Stimulated activated CD4-positive, alpha-beta T cell treated with anti-CD3 and anti-CD28 coated beads, Interleukin-1b, Interleukin-23, amount 100 ng/mL, for 1 hour (primary cell): ENCODE measurements at regions not wholly inside any gene's neighbourhood (a gene's known extent, or its start where the extent isn't known, plus 50 kb on each side); places are given as distances from the start of the nearest gene placed in this dataset.

Experiments
- DNase-seq, 2 donors: peaks; one replicate each; pipeline ENCODE4 v3.0.0-alpha.2; 2020; ENCODE audit warnings: low read depth in 2 of 2

DNA sequence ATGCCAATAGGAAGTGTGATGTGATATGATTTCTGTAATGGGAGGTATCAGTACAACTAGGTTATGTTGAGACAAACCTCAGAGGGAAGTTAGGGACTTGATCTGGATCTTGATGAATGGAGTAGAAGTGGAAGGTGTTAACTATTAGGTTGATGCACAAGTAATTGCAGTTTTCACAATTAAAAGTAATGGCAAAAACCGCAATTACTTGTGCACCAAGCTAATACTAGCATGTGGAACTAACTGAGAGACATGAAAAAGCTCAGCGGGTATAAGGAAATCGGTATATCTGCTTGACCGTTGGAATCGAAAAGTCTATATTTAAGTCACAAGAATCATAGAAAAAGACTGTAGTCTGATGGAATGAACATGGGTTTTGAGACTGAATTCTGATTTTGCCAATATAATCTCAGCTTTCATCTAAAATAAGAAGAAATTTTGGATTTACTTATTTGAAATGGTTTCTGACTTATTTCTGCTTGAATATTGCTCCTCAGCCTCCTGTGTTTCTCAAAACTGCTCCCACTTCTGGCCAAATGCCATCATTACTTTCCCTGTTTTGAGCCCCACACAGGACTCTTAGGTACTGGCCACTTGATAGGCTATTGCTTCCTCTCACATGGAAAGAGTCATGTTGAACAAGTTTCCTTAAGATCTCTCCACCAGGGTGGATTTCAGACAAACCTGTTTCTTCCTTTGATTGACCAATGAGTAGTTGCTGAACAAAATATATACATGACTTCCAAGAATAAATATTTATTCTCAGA is 271.5 kb upstream of the COL8A1 start:
- DNase-seq = no peak

DNA sequence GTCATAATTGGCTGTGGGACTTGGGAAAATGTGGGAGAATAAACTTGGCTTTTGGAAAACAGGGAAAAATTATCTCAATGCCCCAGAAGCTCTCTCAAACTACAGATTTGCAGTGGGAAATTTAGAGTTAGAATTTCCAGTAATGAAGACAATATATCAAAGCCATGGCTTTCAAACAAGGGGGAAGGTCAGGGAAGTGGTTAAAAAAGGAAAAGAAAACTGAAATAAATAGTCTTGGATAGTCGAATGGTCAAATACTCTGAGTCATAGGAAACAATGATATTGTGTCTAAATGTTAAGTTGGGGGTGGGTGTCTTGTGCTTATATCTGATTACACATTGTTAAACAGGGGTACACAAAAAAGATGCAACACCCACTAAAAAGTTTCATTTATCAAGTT is 272.4 kb upstream of the COL8A1 start:
- DNase-seq = no peak

DNA sequence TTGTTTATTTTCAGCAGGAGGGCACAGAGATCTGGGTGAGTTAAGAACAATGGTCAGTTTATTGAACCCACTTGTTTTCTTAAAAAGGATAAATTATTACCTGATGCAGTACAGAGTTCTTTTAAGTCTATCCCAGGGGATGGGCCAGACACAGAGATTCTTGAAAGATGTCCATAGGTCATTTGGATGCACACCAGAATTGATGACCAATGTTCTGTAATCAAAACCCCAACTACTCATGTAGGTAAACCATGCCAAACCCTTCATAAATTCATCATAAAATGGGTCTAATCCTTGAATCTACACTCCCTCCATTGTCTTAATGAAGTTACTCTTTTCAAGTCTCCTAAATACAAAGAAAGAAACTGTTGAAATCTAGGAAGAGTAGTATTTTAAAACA is 273.0 kb upstream of the COL8A1 start:
- DNase-seq = no peak

DNA sequence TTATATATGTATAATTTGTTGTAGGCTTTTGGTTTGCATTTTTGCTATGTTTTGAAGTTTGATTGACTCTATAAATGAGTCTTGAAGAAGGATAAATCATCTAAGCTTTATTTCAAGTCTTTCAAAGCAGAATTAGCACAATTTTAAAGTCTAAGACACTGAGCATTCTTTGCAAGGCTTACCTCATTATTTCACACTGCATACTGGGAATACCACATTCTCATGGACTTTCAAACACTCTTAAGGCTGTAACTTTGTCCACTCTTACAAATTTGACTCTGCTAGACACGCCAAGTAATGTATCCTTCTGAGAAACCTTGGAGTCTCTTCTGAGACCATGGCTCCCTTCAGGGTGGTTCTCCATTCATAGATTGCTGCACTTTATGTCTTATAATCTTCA is 281.3 kb upstream of the COL8A1 start:
- no peak for DNase-seq

DNA sequence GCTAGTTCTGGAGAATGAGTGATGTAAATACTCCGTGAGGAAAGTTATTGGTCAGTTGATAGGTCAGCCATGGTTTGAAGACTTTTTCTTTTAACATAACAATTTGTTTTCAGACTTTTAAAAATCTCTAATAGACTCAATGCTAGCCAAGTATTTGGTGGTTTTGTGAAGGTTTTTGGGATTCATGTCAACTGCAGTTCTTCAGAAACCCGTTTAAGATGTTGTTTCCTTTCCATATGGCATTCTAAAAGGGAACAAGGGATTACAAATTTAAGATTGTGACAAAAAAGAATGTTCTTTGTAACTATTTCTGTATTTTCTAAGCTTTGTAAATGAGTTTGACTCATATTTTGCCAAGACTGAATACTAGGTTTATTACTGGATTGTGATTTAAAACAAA is 281.7 kb upstream of the COL8A1 start:
- no peak for DNase-seq

DNA sequence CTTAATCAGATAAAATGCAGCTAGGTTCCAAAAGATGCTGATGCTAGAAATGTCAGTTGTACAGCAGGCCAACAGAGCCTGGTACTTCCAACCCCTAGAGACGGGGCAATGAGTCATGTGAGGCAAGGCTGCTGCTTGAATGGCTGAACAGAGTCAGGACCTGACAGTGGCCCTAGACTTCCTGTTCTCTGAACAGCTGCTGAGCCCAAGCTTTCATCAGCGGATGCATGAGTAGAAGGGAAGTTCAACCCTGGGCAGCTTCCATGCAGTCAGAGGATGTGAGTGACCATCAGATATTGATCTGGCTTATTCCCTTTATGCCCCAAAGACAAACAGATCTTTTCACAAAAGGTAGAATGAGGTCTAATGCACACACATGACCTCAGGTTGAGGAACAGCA is 282.9 kb upstream of the COL8A1 start:
- no peak for DNase-seq

DNA sequence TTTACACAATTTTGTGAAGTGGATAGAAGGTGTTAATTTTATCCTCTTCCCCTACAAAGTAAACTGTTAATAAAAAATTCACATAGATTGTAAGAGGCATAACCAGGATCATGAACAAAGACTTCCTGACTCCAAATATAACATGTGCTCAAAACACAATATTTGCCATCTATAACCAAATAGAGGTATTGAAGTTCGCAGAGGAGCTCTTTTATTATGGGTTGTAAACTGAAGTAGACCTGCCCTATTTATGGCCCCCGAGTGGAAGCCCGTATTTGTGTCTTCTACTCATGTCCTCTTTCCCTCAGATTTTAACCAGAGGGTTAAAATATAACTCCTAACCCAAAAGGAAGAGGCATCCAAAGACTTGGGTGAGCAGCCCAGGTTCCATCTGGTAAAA is 285.6 kb upstream of the COL8A1 start:
- DNase-seq = no peak

DNA sequence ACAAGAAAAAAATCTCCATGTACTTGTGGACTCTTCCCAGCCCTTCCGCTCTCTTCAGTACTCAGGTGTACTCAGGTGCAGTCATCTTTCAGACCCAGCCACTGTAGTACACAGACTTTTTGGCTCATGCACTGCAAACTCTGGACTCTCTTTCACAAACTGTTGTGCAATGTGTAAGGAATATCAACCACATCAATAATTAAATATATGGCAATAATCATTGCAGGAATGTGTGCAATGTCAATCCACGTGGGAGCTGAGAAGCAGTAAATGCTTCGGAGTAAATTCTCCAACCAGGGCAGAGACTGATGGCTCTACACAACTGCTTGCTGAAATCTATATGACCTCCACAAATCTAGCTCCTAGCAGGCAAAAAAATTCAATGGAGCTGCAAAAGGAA is 287.3 kb upstream of the COL8A1 start:
- no peak for DNase-seq

DNA sequence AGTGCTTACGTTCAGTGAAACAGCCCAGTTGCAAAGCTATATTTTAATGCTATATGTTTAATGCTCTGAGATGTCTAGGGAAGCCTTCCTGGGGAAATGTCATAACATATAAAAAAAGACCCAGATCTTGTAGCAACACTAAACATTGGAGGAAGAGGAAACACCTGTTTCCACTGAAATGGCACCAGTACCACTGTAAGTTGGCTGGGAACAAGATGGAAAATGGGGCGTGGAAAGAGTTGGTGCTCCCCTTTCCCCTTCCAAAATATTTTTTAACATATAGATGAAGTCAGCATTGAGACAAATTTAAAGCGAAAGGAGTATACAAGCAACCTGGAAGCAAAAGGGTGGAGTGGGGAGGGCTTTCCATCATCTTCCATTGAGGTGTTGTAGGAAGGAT is 289.9 kb upstream of the COL8A1 start:
- DNase-seq = no peak

DNA sequence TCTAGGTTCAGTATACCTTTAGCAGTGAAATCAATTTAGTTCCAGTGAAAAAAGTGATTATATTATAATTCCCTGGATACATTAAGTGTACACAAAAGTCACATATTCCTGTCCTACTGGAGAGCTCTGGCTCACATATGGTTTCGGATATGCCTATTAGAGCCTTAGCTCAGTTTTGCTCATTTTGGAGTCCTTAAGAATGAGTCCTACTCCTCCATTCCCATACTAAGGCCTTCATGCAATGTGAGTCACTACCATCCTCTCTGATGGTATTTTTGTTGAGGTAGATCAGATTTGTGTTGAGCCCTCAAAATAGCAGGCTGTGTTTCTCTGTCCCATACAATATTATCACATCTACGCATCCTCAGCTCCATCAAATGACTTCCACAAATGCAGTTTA is 294.2 kb upstream of the COL8A1 start:
- no peak for DNase-seq

DNA sequence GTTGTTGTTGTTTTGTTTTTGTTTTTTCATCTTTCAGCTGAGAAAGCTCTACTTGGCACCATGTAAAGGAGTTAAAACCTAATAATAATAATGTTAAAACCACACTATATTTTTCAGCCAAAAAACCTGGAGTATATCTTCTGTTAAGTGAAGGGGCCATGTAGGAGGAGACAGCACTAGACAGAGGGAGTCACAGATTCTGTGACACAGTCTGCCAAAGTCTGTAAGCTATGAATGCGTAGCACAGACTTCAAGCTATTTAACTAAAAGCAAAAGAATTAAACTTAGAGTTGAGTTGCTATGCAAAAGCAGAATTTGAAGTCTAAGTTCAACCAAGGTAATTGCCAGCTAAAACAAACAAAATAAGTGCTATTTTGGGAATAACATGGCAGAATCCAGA is 296.0 kb upstream of the COL8A1 start:
- no peak for DNase-seq

DNA sequence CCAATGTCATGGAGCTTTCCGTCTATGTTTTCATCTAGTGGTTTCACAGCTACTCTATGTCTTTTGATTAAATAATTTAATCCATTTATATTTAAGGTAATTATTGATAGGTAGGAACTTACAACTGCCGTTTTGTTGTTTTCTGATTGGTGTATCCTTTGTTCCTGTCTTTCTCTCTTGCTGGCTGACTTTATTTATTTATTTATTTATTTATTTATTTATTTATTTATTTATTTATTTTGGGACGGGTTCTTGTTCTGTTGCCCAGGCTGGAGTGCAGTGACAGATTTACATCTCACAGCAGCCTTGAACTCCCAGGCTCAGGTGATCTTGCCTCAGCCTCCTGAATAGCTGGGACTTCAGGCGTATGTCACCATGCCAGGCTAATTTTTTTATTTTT is 299.2 kb upstream of the COL8A1 start:
- DNase-seq = no peak

DNA sequence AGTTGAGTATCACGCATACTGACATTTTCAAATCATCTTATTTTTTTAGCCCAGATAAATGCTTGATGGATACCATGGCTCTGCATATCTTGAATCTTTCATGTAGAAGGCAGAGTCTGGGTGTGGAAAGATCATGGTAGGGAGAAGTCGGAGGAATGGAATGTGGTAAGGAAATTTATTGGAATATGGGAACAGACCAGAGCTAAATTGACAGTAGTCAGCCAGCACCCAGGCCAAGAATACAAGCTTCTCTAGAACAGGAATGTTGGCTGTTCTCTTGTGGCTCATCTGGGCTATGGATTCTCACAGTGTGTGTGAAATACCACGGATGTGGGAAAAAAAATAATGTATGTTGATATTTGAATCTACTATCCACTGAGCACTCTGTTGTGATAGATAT is 305.7 kb upstream of the COL8A1 start:
- DNase-seq = no peak

DNA sequence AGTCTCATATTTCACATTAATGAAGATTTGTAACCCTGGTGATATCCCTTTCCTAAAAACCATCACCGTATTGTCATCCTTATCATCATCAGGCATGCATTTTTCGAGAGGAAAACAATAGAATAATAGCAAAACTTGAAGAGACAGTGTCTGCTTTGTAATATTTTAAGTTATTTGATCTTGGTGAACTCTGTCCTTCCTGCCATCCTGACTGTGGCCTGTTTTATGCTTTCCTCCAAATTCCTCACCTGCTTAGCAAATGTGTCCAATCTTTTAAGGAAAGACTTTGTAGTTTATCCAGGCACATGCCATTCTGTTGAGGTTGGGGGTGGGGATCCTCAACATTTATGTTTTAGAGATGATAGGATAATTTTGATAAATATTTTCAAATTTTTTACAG is 306.1 kb upstream of the COL8A1 start:
- DNase-seq = no peak

DNA sequence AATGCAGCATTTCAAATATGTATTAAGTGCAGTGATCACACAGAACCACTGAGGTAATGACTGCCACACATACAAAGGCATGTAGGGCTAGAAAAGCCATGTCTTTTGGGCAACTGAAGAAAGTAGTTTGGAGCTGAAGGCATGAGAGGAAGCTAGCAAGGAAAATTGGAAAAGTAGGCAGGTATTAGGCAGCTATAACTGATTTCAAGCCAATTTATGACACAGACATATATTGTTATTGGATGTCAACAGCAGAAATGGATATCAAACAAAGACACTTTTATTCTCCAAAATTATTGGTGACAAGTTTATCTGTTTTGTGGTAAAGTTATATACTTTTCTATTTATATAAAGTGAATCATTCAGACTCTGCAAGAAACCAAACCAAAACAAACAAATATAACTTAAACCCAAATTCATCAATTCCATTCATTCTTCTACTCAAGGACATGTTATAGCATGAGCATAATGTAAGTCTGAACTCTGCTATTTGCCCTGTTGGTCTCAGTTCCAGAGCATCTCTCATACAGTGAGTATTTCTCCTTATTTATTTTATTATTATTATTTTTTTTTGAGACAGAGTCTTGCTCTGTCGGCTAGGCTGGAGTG is 307.4 kb upstream of the COL8A1 start:
- DNase-seq = no peak

DNA sequence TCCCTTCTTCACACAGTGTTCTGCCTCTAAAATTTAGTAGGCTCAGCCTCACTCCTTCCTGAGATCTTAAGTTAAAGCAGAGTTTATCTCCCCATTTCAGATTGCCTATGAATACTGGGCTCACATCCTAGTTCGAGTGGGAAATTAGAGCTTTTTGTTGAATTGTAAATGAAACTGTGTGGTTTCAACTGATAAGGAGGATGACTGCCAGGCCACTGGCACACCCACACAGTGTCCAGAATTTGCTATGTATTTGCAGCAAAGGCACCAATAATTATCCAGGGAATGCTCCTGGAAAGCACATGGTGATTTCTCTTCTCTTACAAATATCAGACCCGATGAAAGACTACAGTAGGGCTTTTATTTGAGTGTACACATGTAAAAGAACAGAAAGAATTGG is 308.1 kb upstream of the COL8A1 start:
- DNase-seq = no peak

DNA sequence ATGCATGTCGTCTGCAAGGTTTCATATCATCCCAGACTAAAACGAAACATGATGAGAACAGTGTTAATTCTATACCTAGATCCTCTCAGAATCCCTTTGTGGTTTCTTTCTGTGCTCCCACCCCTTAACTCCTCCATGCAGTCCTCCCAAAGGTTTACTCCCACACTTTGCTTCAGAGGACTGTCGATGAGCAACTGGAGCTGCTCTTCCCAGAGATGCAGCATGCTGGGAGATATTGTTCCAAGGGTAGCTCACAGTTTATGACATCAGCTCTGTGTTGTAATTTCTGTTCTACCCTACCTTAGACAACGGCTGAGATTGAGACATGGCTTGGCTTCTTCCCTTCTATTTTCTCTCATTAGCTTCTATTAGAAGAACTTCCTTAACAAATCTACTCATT is 313.0 kb upstream of the COL8A1 start:
- no peak for DNase-seq

DNA sequence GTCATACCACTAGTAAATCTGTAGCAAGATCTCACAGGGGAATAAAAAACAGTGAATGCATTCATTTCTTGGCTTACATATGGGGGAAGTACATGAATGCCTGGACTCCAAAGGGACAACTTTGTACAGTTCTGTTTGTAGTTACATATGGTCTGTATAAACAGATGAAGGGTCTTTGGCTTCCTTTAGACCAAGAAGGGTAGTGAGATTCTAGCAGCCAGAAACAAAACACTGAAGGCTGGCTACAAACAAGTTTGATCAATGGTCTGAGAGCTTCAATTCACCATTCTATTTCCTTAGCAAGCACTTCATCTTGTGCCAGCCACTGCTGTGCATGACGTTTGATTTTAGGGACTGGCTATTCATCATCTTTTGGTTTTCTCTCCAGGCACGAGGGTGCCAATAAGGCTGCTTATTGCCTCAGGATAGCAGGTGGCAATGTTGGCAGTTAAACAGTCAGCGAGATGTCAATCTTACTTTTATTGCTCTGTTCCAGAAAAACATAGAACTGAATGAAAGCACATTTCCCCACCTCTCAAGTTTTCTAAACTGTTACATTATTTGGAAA is 313.7 kb upstream of the COL8A1 start:
- DNase-seq = no peak

DNA sequence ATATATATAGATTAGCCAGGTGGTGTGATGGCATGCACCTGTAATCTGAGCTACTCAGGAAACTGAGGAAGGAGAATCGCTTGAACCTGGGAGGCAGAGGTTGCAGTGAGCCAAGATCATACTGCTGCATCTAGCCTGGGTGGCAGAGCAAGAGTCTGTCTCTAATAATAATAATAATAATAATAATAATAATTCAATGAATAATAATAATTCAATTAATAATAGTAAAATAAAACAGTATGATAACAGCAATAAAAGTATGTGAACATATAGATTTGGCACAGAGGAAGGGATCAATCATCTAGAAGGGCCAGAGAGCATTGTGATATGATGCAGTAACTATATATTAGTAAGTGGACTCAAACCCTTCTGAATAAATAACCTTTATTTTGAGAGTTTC is 314.5 kb upstream of the COL8A1 start:
- no peak for DNase-seq

DNA sequence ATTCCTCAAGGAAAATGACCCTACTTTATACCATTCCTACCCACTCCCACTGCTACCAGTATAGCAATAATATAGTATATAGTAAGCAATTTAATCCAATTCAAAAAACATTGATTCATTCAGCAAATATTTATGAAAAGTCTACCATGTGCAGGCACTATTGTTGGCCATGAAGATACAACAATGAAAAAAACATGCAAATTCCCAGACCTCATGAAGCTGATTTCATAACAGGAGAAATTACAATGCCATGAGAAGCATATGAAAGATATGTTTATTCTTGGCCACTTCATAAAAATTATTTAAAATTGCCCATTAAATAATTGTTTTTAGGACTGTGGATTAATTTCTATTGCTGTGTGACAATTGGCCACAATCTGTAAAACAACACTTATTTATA is 315.8 kb upstream of the COL8A1 start:
- no peak for DNase-seq

DNA sequence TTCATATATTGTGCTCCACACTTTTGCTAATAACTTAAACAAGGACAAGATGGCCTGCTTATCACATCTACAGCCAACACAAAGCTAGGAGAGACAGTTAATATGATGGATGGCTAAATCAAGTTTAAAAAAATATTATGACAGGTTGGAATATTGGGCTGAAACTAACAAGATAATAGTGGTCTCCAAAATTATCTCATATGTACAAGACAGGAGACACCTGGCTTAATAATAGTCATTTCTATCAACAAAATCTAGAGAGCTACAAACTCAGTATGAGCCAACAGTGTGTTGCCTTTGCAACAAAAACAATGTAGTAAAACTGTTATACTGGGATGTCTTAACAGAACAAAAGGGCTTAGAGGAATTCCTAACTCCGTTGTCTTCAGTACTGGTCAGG is 317.1 kb upstream of the COL8A1 start:
- DNase-seq = no peak

DNA sequence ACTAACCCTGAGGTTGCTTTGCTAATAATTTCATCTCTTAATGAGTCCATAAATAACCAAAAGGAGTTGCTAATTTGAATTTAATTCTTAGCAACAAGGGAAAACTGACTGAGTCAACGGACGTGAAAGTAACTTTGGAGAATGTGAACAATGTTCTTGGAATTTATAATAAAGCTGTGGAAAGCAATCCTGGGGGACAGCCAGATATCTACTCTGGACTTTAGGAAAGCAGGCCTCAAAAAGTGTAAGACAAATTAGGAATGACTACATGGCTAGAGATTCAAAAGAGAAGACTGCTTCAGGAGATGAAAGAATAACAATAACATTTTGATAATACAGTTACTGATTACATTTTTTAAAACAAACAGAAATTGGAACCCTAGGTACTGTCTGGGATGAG is 318.4 kb upstream of the COL8A1 start:
- no peak for DNase-seq

DNA sequence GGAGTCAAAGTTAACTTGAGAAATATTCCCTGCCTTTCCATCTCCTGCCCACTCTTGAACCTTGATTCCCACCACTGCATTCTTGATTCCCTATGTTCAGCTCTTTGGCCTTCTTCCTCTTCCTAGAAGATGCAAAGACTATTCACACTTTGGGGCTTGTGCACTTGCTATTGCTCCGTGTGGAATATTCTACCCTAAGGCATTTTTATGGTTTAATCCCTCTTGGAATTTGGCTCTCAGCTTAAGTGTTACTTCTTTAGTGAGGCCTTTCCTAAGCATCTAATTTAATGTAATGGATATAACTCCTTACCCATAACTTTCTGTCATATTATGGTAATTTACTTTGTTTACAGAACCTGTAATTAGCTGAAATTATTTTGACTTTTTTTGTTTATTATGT is 318.9 kb upstream of the COL8A1 start:
- DNase-seq = no peak

DNA sequence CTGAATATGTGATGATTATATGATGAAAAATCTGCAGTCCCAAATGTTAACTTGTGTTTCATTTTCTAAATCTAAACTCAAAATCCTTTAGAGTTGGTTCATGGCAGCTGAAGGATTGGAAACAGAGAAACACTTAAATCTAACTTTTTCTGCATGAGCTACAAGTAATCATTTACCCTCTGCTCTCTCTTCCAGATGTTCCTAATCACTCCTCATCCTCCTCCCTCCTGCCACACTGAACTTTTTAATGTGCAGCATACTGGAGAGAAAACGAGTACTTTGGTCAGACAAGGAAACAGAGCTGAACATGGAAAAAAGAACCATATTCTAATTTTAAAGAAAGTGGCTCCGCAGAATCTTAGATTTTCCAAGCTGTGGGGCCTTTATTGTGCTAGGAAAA is 321.2 kb upstream of the COL8A1 start:
- DNase-seq = no peak
